GM18517 (cell line): ENCODE measurements at regions not wholly inside any gene's neighbourhood (a gene's known extent, or its start where the extent isn't known, plus 50 kb on each side); places are given as distances from the start of the nearest gene placed in this dataset.

Experiments
- ATAC-seq: cut with Tn5 transposase; IDR thresholded peaks from one replicate; pipeline ENCODE4 v1.9.1; 2021; ENCODE audit warnings: mild to moderate bottlenecking, moderate library complexity; ENCODE audit not compliant: unreplicated experiment

GRCh38 chr7:41197769-41198168 is 505.1 kb downstream of the INHBA start:
- ATAC-seq, result no peak

- no peak for ATAC-seq
Measured at GRCh38 chr7:41193738-41194282, 509.1 kb downstream of the INHBA start.

- ATAC-seq, result no peak
Measured at GRCh38 chr7:41190581-41190980, 512.3 kb downstream of the INHBA start.

- no peak for ATAC-seq
Measured at GRCh38 chr7:41189866-41190265, 513.0 kb downstream of the INHBA start.

GRCh38 chr7:41188163-41189130 is 514.4 kb downstream of the INHBA start:
- no peak for ATAC-seq

GRCh38 chr7:41187322-41187721 is 515.6 kb downstream of the INHBA start:
- no peak for ATAC-seq

DNA sequence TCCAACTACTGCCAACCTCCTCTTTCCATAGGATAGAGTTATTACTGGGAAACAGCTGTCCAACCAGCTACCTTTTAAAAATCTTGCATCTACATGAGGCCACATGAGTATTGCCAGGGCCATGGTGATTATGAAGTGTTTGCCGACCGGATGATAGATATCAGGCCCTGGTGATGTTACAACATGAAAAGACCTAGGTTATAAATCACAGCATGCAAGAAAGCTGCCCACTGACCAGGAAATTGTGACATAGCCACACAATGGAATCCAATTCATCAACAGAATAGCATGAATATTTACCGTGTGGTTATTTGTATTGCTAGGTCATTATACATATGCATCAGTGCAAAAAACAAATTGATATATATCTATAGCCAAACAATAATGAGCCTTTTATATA is 517.0 kb downstream of the INHBA start:
- no peak for ATAC-seq

- no peak for ATAC-seq
Measured at GRCh38 chr7:41183741-41184140, 519.1 kb downstream of the INHBA start.

- ATAC-seq, result no peak
Measured at GRCh38 chr7:41182782-41183181, 520.1 kb downstream of the INHBA start.

GRCh38 chr7:41175435-41175834 is 527.5 kb downstream of the INHBA start:
- no peak for ATAC-seq

DNA sequence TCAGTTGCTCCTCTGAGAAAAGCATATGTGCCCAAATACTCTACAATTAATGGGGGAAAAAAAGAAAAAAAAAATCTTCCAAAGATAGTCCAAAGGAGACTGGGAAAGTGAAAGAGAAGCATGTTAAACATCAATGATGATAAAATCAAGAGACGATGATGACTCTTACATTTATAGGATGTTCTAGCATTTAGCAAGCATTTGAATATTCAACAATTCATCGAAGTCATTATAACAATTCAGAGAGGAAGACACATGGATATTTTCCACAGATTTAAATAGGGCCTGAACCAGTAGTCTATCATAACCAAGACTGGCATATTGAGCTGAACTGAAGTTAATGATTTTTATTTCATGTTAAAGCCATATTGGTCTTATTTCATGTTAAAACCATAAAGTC is 528.4 kb downstream of the INHBA start:
- no peak for ATAC-seq

GRCh38 chr7:41170466-41170865 is 532.4 kb downstream of the INHBA start:
- no peak for ATAC-seq

DNA sequence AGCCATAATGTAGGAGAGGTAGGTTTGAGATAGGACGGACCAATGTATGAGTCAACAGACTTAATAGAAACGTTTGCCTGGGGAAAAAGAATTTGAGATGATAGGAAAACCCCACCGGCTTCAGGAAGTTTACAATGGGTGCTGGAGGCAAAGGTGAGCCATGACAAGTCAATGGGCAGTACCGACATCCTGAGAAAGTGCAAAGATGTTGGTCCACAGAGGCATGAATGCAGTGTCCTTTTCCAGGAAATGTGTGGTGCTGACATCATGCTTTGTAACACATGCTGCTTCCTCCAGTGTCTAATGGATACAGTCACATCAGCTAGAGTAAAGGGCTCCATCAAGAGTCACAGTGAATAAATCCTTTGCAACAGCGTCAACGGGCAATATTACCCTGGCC is 533.6 kb downstream of the INHBA start:
- no peak for ATAC-seq

DNA sequence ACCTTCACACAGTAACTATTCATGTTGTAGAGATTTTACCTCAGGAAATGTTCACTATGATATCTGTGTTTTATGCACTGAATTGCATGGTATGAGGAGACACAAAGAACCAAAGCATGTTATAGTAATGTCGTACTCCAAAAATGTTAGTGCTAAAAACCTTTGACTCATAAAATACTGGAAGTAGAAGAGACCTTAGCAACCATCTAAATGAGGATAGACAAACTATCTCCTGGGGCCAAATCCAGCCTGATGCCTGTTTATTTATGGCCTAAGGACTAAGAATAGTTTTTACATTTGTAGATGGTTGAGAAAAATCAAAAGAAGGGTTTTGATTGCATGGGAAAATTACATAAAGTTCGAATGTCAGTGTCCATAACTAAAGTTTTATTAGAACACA is 535.1 kb downstream of the INHBA start:
- no peak for ATAC-seq

DNA sequence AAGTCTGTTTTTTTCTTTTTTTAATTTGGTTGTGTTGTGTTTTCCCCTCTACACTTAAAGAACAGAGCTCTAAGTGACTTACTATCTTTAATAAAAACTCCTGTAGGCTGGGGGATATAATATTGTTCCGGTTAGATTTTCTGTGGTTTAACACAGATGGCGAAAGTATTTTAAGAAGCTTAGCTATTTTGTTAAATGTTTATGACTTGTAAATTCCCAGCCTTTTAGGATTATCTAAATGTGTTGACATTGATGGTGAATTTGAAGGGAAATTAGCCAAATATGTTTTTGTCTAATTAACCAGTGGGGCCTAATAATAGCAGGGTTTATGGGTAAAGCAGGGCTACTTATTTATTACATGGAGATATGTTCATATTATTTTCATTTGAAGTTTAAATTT is 538.5 kb downstream of the INHBA start:
- ATAC-seq, result no peak

GRCh38 chr7:41163991-41164390 is 538.9 kb downstream of the INHBA start:
- no peak for ATAC-seq

DNA sequence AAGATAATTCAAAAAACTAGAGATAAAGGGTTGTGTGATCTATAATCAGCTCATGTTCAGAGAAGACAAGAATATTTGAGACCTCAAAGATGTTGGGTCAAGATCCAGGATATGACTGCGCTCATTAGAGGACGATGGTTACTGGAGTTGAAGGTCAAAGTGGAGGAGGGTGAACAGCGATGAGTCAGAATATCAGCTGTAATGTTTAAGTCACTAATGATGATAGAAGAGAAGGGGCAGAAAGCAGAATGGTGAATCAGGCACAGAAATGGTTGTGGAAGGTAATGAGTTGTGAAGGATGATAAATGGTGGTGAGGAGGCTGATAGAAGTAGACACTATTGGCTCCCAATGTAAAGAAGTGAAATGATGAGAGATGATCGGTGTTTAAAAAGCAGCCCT is 540.3 kb downstream of the INHBA start:
- ATAC-seq, result no peak

DNA sequence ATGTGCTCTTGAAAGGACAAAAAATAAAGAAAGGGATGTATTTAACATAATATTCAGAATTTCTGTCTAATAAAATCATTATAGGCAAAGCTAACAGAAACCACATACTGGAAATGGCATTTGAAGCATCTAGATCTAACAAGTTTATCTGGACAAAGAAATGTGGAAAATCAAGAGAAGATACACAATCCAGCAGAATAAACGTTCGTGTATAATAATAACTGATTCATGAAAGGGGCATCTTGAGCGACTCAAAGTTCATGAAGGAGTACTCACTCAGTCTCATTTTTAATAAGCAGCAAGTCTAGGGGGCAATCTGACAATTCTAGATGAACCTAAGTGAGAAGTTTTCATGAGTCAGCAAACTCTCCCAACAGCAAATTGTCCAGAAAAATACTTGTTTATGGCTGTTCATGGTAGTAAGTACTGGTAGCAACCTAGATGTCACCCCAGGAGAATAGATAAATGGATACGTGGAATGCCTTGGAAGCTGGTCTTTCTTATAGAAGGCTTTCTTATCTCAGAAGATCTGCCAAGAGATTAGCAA is 541.8 kb downstream of the INHBA start:
- no peak for ATAC-seq

DNA sequence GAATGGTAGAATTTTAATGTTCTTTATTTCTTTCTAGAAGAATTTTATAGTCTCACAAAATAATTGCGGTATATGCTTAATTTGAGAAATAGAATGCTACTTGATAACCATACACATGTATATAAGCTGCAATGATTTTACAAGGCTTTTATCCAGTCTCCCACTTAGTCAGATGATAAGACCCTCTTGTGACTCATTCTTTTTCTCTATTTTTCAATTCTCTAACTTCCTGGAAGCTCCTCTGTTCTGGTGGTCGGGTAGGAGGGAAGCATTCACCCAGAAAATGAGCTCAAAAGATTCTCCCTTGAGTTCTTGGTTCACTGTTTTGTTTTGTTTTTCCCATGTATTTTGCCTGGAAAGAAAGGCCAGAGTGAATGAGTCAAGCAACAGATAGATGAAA is 546.6 kb downstream of the INHBA start:
- ATAC-seq, result no peak

DNA sequence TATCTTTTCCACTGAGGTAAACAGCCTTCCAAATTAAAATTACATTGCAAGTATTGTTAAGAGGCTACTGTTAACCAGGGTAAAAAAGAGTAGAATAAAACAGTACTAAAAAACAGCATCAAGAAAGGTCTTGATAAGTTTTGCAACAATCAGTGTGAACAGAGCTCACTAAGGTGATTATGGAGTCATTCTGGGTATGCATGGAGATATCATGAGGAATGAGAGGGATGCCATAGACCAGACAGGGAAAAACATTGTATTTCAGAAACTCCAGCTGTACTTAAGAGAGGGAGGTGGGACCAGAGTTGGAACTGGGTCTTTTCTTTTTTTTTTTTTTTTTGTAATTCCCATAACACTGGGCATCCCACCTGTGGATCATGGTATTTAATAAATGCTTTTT is 549.6 kb downstream of the INHBA start:
- no peak for ATAC-seq

- no peak for ATAC-seq
Measured at GRCh38 chr7:41152179-41152678, 550.7 kb downstream of the INHBA start.

DNA sequence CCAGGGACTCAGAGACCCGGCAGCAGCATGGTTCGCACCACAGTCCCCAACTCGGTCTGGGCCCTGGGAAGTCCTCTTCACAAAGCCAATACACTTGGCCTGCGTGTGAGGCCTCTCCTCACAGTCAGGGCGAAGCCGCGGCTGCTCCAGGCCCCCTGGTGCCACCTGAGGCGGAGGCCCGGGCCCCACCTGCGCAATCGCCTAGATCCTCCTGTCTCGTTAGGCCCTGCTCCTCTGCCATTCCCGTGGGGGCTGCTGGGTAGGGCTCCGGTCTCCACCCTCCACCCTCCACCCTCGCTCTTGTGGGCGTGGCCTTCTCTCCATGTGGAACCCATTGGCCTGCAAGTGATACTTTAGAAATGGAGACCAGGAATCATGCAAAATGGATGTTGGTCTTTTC is 553.3 kb downstream of the INHBA start:
- no peak for ATAC-seq
